Tibial artery (tissue), 4 donors: ENCODE measurements at regions not wholly inside any gene's neighbourhood (a gene's known extent, or its start where the extent isn't known, plus 50 kb on each side); places are given as distances from the start of the nearest gene placed in this dataset.

Experiments
- DNase-seq, 2 donors: peaks; one replicate each; pipeline ENCODE4 v3.0.0-alpha.2; 2019
- H3K27ac ChIP-seq, 2 donors: fragments of 200-600 bp; sonication (generic) in 1 of 2; 1 replicate in 1 of 2; 2 replicates in 1 of 2; pipeline ENCODE4 v1.5.1; 2018 to 2019; ENCODE audit warnings: mild to moderate bottlenecking in 1 of 2
- H3K27me3 ChIP-seq, 2 donors: fragments of 200-600 bp; sonication (generic) in 1 of 2; one replicate each; pipeline versions ENCODE4 v1.5.1 to v1.6.0; 2016 to 2019
- H3K36me3 ChIP-seq, 3 donors: fragments of 200-600 bp; sonication (generic) in 2 of 3; one replicate each; pipeline ENCODE4 v1.5.1; 2016 to 2019; ENCODE audit warnings: mild to moderate bottlenecking in 2 of 3
- H3K4me1 ChIP-seq, 4 donors: fragments of 200-600 bp; sonication (generic) in 2 of 4; 1 replicate in 3 of 4; 2 replicates in 1 of 4; pipeline ENCODE4 v1.5.1; 2016 to 2019
- H3K4me3 ChIP-seq, 2 donors: fragments of 200-600 bp; sonication (generic) in 1 of 2; 1 replicate in 1 of 2; 2 replicates in 1 of 2; pipeline ENCODE4 v1.5.1; 2018 to 2019; ENCODE audit warnings: mild to moderate bottlenecking in 2 of 2
- H3K9me3 ChIP-seq, 3 donors: fragments of 200-600 bp; sonication (generic) in 1 of 3; one replicate each; pipeline ENCODE4 v1.5.1; 2016 to 2019
- intact Hi-C: fragments of 100-400 bp; cut with DNase I; formaldehyde crosslinking; loops from one replicate; pipeline ENCODE4 v1.15.0; 2023; ENCODE audit warnings: low total_unique reads
- TF ChIP-seq, protein P1 (sequence below), 2 experiments: fragments of 200-600 bp in 1 of 2; fragments of 450-650 bp in 1 of 2; IDR thresholded peaks; one replicate each; pipeline ENCODE4 v1.5.1; 2017 to 2019; ENCODE audit warnings: antibody characterized with exemption in 2 of 2, mild to moderate bottlenecking in 1 of 2, moderate library complexity in 1 of 2

DNA sequence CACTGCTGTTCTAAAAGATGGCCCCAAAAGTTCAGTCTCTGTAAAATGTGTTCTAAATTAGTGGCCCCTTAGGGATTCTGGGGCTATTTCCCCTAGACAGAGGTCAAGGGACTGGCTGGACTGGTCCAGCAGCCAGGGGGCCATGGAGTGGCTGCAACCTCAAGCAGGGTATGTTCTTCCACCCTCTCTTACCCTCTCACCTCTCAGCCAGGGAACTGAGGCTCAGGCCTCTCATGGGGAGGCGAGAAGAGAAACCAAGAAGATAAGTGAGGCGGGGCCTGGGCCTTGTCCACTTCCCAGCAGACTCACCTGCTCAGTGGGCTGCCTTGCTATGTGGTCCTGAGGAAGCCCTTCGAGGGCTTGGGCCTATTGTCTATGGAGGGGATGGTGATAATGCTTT, 339.7 kb downstream of the MYCN start:
- DNase-seq: no peak
- TF ChIP-seq, protein P1, sequence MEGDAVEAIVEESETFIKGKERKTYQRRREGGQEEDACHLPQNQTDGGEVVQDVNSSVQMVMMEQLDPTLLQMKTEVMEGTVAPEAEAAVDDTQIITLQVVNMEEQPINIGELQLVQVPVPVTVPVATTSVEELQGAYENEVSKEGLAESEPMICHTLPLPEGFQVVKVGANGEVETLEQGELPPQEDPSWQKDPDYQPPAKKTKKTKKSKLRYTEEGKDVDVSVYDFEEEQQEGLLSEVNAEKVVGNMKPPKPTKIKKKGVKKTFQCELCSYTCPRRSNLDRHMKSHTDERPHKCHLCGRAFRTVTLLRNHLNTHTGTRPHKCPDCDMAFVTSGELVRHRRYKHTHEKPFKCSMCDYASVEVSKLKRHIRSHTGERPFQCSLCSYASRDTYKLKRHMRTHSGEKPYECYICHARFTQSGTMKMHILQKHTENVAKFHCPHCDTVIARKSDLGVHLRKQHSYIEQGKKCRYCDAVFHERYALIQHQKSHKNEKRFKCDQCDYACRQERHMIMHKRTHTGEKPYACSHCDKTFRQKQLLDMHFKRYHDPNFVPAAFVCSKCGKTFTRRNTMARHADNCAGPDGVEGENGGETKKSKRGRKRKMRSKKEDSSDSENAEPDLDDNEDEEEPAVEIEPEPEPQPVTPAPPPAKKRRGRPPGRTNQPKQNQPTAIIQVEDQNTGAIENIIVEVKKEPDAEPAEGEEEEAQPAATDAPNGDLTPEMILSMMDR (IDR thresholded peaks at IDR 0.05): no peak
- H3K27me3 ChIP-seq: no peaks in the 10 kb centered on the region
- H3K4me1 ChIP-seq: no peaks in the 10 kb centered on the region
- H3K4me3 ChIP-seq: no peak overlapping the region
- H3K9me3 ChIP-seq: no peaks in the 10 kb centered on the region
- H3K27ac ChIP-seq: no peak overlapping the region
- intact Hi-C loops: no loop called here
- no peaks in the 10 kb centered on the region for H3K36me3 ChIP-seq

DNA sequence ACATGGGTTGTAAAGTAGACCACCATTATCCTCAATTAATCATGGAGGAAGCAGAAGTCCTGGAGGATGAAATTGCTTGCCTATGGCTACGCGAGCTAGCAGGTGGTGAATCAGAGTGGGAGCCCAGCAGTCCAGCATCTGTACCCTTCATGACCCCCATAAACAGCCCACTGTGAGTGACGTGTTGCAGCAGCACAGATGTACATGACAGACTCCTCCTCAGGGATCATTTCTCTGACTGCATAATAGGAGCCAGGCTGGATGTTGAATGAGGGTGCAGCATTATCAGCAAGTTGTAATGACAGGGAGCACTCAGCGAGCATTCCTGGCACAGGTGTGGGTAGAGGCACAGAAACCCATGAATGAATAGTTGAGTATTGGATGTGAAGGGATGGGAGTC, 339.3 kb downstream of the MYCN start:
- Histone ChIP-seq H3K27ac (no peak overlapping the region), H3K4me3 (no peak overlapping the region), H3K4me1 (no peaks in the 10 kb centered on the region), H3K27me3 (no peaks in the 10 kb centered on the region), H3K36me3 (no peaks in the 10 kb centered on the region), H3K9me3 (no peaks in the 10 kb centered on the region)
- DNase-seq: no peak
- intact Hi-C loops: no loop called here
- TF ChIP-seq, protein P1 (IDR thresholded peaks at IDR 0.05): no peak

DNA sequence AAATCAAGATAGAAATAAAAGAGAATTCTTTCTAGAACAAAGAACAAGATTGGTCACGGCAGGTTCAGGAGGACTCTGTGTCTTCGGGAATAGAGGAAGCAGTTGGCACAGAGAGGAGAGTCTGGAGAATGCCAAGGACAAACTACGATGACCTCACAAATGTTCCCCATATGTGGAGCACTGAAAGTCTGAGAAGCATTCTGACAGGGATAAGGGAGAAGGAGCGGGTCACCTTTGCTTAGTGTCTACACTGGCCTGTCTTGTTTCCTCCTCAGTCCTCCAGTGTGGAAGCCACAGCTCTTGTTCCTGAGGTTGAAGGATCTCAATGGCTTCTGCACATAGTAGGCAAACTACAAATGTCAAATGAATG, 338.8 kb downstream of the MYCN start:
- no peak overlapping the region for H3K27ac ChIP-seq
- intact Hi-C loops: no loop called here
- H3K4me1 ChIP-seq: no peaks in the 10 kb centered on the region
- H3K36me3 ChIP-seq: no peaks in the 10 kb centered on the region
- DNase-seq: no peak
- H3K9me3 ChIP-seq: no peaks in the 10 kb centered on the region
- H3K27me3 ChIP-seq: no peaks in the 10 kb centered on the region
- H3K4me3 ChIP-seq: no peak overlapping the region
- TF ChIP-seq, protein P1 (IDR thresholded peaks at IDR 0.05): no peak

DNA sequence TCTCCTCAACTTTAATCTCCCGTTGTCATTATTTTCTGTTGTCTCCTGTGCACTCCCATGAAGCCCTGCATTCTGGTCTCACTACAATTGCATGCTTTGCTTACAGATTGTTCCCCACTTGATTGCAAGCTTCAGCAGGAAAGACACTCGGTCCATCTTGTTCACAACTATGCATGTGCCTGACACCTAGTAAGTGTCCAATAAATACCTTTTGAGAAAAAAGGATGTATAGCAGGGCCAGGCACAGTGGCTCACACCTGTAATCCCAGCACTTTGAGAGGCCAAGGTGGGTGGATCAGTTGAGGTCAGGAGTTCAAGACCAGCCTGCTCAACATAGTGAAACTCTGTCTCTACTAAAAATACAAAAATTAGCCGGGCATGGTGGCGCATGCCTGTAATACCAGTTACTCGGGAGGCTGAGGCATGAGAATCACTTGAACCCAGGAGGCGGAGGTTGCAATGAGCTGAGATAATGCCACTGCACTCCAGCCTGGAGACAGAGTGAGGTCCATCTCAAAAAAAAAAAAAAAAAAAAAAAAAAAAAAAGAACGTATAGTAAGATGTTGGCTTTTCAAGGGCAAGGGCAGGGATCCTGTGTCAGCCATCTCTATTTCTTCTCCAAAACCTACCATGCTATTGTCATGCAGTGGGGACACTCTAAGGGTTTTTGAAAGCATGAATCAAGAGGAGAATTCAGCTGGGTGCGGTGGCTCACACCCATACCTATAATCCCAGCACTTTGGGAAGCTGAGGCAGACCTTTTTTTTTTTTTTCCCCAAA, 338.3 kb downstream of the MYCN start:
- Histone ChIP-seq H3K27me3 (no peaks in the 10 kb centered on the region), H3K36me3 (no peaks in the 10 kb centered on the region), H3K9me3 (no peaks in the 10 kb centered on the region), H3K4me3 (no peak overlapping the region), H3K27ac (no peak overlapping the region), H3K4me1 (no peaks in the 10 kb centered on the region)
- intact Hi-C loops: no loop called here
- no peak for DNase-seq
- TF ChIP-seq, protein P1 (IDR thresholded peaks at IDR 0.05): no peak

DNA sequence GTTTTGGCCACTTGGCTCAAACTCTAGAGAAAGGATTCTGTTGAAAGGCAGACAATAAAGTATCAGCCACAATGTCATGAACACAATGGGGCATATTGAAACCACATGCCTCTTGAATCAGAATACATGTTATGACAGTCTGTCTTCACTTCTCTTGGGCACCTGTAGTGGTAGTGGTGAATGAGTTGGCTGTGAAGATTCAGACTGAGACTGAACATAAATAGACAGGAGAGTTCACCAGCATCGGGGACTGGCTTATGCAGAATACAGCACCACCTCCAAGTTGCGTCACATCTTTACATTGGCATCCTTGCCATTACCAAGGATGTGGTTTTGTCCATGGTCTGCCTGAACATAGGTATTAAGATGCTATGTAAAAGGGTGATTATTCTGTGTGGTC, 336.8 kb downstream of the MYCN start:
- no peak overlapping the region for H3K27ac ChIP-seq
- H3K4me1 ChIP-seq: no peaks in the 10 kb centered on the region
- H3K27me3 ChIP-seq: no peaks in the 10 kb centered on the region
- no peaks in the 10 kb centered on the region for H3K9me3 ChIP-seq
- intact Hi-C loops: no loop called here
- H3K36me3 ChIP-seq: no peaks in the 10 kb centered on the region
- DNase-seq: no peak
- TF ChIP-seq, protein P1 (IDR thresholded peaks at IDR 0.05): no peak
- no peak overlapping the region for H3K4me3 ChIP-seq

DNA sequence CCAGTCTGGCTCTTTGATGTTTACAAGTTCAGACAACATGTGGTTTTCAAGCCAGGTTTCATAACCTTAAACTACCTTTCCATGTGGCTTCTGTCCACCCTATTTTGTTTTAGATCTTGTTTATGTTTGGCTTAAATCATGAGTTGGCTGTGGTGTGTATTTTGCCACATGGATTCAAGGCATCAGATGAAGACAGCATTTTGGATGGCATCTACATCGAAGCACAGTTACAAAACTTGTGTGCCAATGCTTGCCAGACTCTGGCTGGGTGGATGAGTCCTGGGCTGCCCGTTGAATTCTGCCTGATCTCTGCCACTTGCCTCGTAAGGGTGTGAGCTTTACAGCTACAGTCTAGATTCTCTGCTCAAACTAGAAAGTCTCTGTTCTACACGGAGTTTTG, 335.3 kb downstream of the MYCN start:
- Histone ChIP-seq H3K36me3 (no peaks in the 10 kb centered on the region), H3K27me3 (no peaks in the 10 kb centered on the region), H3K4me1 (no peaks in the 10 kb centered on the region), H3K9me3 (no peaks in the 10 kb centered on the region), H3K27ac (no peak overlapping the region), H3K4me3 (no peak overlapping the region)
- intact Hi-C loops: no loop called here
- no peak for DNase-seq
- TF ChIP-seq, protein P1 (IDR thresholded peaks at IDR 0.05): no peak
